ENCODE measurements at regions not wholly inside any gene's neighbourhood (a gene's known extent, or its start where the extent isn't known, plus 50 kb on each side); places are given as distances from the start of the nearest gene placed in this dataset.

GRCh38 chr2:212921711-212922110 lies 229.7 kb downstream of the IKZF2 start:
- H3K56ac ChIP-seq (ENCODE audit: insufficient read length, low read depth, low read length) = no peak overlapping the region

More at GRCh38 chr2:212921711-212922110, 229.7 kb downstream of the IKZF2 start:
- no peak for DNase-seq
- Histone ChIP-seq H3K79me2 (ENCODE audit: insufficient read depth, low read length) (no peaks in the 10 kb centered on the region), H3K23me2 (ENCODE audit: insufficient read length, low read depth, low read length, poor library complexity, severe bottlenecking) (no peaks in the 10 kb centered on the region), H3K4me2 (ENCODE audit: insufficient read depth, insufficient read length, low read length) (no peak overlapping the region), H2AK5ac (ENCODE audit: insufficient read length, low read length) (no peak overlapping the region), H3K27ac (ENCODE audit: insufficient read length, low read depth, low read length) (no peak overlapping the region), H2BK20ac (ENCODE audit: low read depth, low read length, poor library complexity, severe bottlenecking) (no peak overlapping the region), H2BK120ac (ENCODE audit: low read depth, low read length, poor library complexity, severe bottlenecking) (no peak overlapping the region), H2BK15ac (ENCODE audit: low read depth, low read length) (no peak overlapping the region), H2BK12ac (ENCODE audit: insufficient read length, low read depth, low read length) (no peak overlapping the region), H3K4ac (ENCODE audit: low read depth, low read length) (no peak overlapping the region), H3K9me3 (ENCODE audit: control insufficient read depth, low read depth, low read length) (peaks cover 5% of the 10 kb centered on the region), H3K4me1 (ENCODE audit: insufficient read depth, low read length) (no peaks in the 10 kb centered on the region), H3K14ac (ENCODE audit: insufficient read depth, low read length) (no peak overlapping the region), H3K18ac (ENCODE audit: insufficient read length, low read depth, low read length) (no peak overlapping the region), H4K91ac (ENCODE audit: insufficient read length, low read depth, low read length) (no peak overlapping the region), H4K5ac (ENCODE audit: insufficient read length, low read depth, low read length) (no peak overlapping the region), H3K79me1 (ENCODE audit: insufficient read depth, low read depth, low read length, poor library complexity, severe bottlenecking) (no peaks in the 10 kb centered on the region), H4K20me1 (ENCODE audit: control insufficient read depth, insufficient read depth, insufficient read length) (no peaks in the 10 kb centered on the region), H3K27me3 (ENCODE audit: insufficient read depth, low read length) (no peaks in the 10 kb centered on the region), H4K8ac (replicated peaks; ENCODE audit: insufficient read length, low read depth, low read length) (no peak overlapping the region), H3T11ph (ENCODE audit: low read length) (no peak overlapping the region), H3K9ac (ENCODE audit: extremely low read depth, insufficient read length, low read length) (no peak overlapping the region), H3K23ac (ENCODE audit: insufficient read length, low read depth, low read length) (no peak overlapping the region), H2AFZ (ENCODE audit: low read length) (no peak overlapping the region), H2BK5ac (ENCODE audit: insufficient read length, low read length) (no peak overlapping the region)
- peaks cover 0 to 4% (median 3%) of the 10 kb centered on the region in 3 experiments; a peak in 2 of 7 replicates for H3K36me3 Mint-ChIP-seq (ENCODE audit: insufficient read depth in 1 of 3, low read depth in 3 of 3)
- H3K27me3 Mint-ChIP-seq (ENCODE audit: low read depth) = no peaks in the 10 kb centered on the region
- no peak overlapping the region for H3K4me3 Mint-ChIP-seq
- TF ChIP-seq, protein P1, sequence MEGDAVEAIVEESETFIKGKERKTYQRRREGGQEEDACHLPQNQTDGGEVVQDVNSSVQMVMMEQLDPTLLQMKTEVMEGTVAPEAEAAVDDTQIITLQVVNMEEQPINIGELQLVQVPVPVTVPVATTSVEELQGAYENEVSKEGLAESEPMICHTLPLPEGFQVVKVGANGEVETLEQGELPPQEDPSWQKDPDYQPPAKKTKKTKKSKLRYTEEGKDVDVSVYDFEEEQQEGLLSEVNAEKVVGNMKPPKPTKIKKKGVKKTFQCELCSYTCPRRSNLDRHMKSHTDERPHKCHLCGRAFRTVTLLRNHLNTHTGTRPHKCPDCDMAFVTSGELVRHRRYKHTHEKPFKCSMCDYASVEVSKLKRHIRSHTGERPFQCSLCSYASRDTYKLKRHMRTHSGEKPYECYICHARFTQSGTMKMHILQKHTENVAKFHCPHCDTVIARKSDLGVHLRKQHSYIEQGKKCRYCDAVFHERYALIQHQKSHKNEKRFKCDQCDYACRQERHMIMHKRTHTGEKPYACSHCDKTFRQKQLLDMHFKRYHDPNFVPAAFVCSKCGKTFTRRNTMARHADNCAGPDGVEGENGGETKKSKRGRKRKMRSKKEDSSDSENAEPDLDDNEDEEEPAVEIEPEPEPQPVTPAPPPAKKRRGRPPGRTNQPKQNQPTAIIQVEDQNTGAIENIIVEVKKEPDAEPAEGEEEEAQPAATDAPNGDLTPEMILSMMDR (conservative IDR thresholded peaks at IDR 0.05) = no peak
- peaks cover 3 to 4% of the 10 kb centered on the region in 2 experiments; a peak in 2 of 5 replicates for H3K9me3 Mint-ChIP-seq
- peaks cover 36 to 37% of the 10 kb centered on the region in 2 experiments for H3K4me1 Mint-ChIP-seq
- H3K27ac Mint-ChIP-seq = no peak overlapping the region; a peak in 1 of 7 replicates
